GM10248 (cell line): ENCODE measurements at regions not wholly inside any gene's neighbourhood (a gene's known extent, or its start where the extent isn't known, plus 50 kb on each side); places are given as distances from the start of the nearest gene placed in this dataset.

Experiments
- CTCF ChIA-PET: fragments of 300-600 bp; sonication (Branson Sonifier 250); formaldehyde crosslinking; extraction: SDS; loops from one replicate; lab custom pipeline; 2021; ENCODE audit warnings: antibody characterized with exemption; lab: Yijun Ruan, JAX
- POLR2A ChIA-PET: fragments of 350-650 bp; sonication (Branson Sonifier 250); formaldehyde crosslinking; extraction: SDS; loops from one replicate; lab custom pipeline; 2020; ENCODE audit warnings: antibody characterized with exemption; lab: Yijun Ruan, JAX
- DNase-seq: peaks from one replicate; pipeline ENCODE4 v3.0.0; 2012; ENCODE audit errors: extremely low spot score
- TF ChIP-seq, protein P1 (sequence below): IDR thresholded peaks from 2 replicates; pipeline ENCODE4 v1.5.1; 2012; ENCODE audit warnings: mild to moderate bottlenecking, low read depth; ENCODE audit errors: extremely low read depth, missing control alignments, control extremely low read depth

GRCh38 chr2:107093426-107093957 is 207.5 kb upstream of the ST6GAL2 start:
- TF ChIP-seq, protein P1, sequence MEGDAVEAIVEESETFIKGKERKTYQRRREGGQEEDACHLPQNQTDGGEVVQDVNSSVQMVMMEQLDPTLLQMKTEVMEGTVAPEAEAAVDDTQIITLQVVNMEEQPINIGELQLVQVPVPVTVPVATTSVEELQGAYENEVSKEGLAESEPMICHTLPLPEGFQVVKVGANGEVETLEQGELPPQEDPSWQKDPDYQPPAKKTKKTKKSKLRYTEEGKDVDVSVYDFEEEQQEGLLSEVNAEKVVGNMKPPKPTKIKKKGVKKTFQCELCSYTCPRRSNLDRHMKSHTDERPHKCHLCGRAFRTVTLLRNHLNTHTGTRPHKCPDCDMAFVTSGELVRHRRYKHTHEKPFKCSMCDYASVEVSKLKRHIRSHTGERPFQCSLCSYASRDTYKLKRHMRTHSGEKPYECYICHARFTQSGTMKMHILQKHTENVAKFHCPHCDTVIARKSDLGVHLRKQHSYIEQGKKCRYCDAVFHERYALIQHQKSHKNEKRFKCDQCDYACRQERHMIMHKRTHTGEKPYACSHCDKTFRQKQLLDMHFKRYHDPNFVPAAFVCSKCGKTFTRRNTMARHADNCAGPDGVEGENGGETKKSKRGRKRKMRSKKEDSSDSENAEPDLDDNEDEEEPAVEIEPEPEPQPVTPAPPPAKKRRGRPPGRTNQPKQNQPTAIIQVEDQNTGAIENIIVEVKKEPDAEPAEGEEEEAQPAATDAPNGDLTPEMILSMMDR, result no peak
- CTCF ChIA-PET, result no interaction called here
- DNase-seq, result no peak
- POLR2A ChIA-PET, result no interaction called here

- DNase-seq, result no peak
- POLR2A ChIA-PET, result no interaction called here
- TF ChIP-seq, protein P1, result no peak
- CTCF ChIA-PET, result no interaction called here
Observed at GRCh38 chr2:107094450-107094986, 208.6 kb upstream of the ST6GAL2 start.

GRCh38 chr2:107102176-107102575 is 216.2 kb upstream of the ST6GAL2 start:
- ChIA-PET POLR2A (no interaction called here), CTCF (interaction anchor here (1.1 kb wide), 1 partner anchor 12 kb away, joined by 5 read pairs; no protein-coding TSS in a partner anchor)
- no peak for DNase-seq
- TF ChIP-seq, protein P1, result no peak

DNA sequence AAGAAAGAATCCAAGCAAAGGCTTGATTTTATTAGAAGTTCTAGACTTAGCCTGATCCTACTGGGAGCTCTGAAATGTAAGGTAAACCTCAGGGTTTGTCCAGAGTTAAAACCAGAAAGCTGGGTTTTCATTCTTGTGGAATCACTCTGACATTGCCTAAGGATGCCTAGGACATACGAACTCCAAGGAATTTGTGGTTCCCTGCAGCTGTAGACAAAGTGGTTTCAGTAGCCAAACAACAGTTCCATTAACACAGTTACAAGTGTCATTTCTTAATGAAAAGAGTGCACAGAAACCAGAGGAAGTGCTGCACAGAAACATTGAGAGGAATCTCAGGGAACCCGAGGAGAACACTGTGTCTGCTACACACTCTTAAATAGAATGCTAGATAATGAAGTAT is 221.4 kb upstream of the ST6GAL2 start:
- TF ChIP-seq, protein P1, result no peak
- DNase-seq, result no peak
- POLR2A ChIA-PET, result no interaction called here
- CTCF ChIA-PET, result no interaction called here

DNA sequence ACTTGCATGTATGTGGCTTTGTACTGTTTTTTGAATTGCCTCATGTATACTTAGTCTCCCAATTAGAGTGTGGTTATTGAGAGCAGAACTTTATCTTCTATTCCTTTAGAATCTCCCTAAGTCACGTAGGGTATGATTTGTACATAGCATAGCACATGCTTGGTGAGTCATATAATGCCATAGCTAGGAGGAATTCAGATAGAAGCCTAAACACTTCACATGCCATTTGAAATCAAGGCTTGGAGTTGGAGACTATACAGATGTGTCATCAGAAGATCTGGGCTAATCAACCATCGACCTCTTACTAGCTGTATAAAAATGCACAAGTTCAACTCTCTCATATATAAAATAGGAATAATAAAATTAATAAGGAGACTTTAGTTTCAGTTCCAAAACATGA is 222.6 kb upstream of the ST6GAL2 start:
- ChIA-PET CTCF (no interaction called here), POLR2A (no interaction called here)
- TF ChIP-seq, protein P1, result no peak
- no peak for DNase-seq

- ChIA-PET CTCF (no interaction called here), POLR2A (no interaction called here)
- DNase-seq, result no peak
- TF ChIP-seq, protein P1, result no peak
Observed at GRCh38 chr2:107111623-107112022, 225.7 kb upstream of the ST6GAL2 start.
